CD4-positive, alpha-beta T cell treated with Interleukin-10 for 1 hour (primary cell): ENCODE measurements at regions not wholly inside any gene's neighbourhood (a gene's known extent, or its start where the extent isn't known, plus 50 kb on each side); places are given as distances from the start of the nearest gene placed in this dataset.

ENCODE experiments used
- DNase-seq: peaks from one replicate; pipeline ENCODE4 v3.0.0-alpha.2; 2020

- no peak for DNase-seq
Measured at GRCh38 chr4:31573554-31573953, 853.4 kb downstream of the PCDH7 start.

- no peak for DNase-seq
Measured at GRCh38 chr4:31575504-31575903, 855.3 kb downstream of the PCDH7 start.

DNA sequence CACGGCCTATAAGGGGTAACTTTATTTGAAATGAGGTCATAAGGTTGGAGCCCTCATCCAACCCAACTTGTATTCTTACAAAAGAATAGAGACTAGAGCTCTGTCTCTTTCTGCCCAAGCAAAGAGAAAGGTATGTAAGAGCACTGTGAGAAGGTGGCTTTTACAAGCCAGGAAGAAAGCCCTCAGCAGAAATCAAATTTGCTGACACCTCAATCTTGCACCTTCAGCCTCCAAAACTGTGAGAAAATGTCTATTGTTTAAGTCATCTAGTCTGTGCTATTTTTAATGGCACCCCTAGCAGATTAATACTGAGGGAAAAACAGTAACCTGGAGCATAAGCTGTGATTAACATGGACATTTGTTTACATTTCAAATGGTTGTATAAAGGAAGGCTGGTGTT lies 860.7 kb downstream of the PCDH7 start:
- DNase-seq, result no peak

DNA sequence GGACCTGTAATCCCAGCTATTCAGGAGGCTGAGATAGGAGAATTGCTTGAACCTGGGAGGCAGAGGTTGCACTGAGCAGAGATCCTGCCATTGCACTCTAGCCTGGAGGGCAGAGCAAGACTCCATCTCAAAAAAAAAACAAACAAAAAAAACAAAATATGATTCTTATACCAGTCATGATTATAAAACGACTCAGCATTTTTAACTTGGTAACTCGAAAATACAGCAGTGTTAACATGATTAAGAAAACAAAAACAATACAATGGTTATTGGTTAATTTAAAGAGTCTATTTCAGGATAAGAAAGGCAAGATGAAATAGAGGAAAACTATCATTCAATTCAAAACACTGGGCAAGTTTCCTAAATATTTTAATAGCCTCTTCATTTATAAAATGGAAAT lies 865.3 kb downstream of the PCDH7 start:
- no peak for DNase-seq

- DNase-seq, result no peak
Measured at GRCh38 chr4:31592293-31592692, 872.1 kb downstream of the PCDH7 start.

DNA sequence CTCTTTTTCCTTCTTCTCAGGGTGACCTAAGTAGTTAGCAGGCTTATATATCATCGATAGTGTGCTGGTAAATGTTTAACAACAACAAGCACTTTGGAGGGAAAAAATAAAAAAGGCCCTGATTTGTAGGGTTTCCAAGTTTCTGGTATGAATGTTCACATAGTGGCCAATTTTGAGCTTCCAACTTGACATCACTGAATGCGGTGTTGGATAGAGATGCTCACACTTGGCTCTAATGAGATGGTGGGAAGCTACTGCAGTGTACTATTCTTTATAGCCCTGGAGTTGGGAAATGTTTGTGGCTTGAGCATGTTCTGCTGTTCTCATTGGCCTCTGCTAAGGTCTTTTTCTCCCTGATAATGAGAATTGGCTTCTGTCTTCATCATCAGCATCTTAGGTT lies 875.3 kb downstream of the PCDH7 start:
- DNase-seq, result no peak

GRCh38 chr4:31598639-31599038 lies 878.5 kb downstream of the PCDH7 start:
- no peak for DNase-seq

- DNase-seq, result no peak
Measured at GRCh38 chr4:31601793-31602192, 881.6 kb downstream of the PCDH7 start.

- no peak for DNase-seq
Measured at GRCh38 chr4:31613946-31614623, 893.9 kb downstream of the PCDH7 start.

- no peak for DNase-seq
Measured at GRCh38 chr4:31617667-31618066, 897.5 kb downstream of the PCDH7 start.

DNA sequence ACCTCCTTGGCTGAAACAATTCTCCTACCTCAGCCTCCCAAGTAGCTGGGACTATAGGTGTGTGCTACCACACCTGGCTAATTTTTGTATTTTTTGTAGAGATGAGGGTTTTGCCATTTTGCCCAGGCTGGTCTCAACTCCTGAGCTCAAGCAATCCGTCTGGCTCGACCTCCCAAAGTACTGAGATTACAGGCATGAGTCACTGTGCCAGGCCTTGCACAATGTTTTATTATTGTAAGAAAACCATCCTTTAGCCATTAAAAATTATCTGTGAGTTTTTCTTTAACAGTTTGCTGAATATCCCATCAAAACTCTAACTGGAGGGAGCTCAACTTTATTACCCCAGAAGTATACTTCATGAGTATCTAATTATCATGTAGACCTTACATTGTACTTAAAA lies 900.3 kb downstream of the PCDH7 start:
- DNase-seq, result no peak

- no peak for DNase-seq
Measured at GRCh38 chr4:31645236-31645635, 925.1 kb downstream of the PCDH7 start.

GRCh38 chr4:31647786-31648185 lies 927.6 kb downstream of the PCDH7 start:
- no peak for DNase-seq

- no peak for DNase-seq
Measured at GRCh38 chr4:31649878-31650277, 929.7 kb downstream of the PCDH7 start.

DNA sequence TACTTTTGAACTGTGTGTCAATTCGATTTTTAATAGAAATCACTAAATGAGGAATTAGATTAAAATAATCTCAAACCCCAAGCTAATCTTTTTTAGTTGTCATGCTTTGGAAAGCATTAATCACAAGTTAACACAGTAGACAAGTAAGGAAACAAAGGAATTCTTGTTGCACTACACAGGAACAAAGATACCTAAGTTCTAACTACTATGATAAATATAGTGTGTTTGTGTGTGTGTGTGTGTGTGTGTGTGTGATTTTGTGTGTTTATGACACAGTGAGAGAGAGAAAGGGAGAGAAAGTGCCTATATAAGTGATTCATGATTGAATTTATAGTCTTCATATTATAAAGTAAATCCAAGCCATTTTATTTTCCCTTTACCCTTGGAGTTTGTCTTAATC lies 931.4 kb downstream of the PCDH7 start:
- DNase-seq, result no peak

DNA sequence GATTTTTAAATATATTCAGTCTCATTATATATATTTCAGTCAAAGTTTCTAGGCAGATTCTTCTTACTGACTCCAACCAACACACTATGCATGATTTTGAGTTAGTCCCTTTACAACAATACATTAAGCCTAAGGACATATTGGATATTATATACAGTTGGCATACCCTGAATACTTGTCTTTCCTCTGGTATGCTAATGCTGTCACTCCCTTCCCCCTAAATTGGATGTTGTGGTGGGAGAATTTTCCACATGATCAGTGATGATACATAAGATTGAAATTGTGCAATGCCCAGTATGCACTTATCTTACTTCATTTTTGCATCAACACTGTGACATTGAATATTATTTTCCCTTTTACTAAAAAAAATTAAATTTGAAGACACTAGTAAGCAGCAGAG lies 935.2 kb downstream of the PCDH7 start:
- DNase-seq, result no peak

DNA sequence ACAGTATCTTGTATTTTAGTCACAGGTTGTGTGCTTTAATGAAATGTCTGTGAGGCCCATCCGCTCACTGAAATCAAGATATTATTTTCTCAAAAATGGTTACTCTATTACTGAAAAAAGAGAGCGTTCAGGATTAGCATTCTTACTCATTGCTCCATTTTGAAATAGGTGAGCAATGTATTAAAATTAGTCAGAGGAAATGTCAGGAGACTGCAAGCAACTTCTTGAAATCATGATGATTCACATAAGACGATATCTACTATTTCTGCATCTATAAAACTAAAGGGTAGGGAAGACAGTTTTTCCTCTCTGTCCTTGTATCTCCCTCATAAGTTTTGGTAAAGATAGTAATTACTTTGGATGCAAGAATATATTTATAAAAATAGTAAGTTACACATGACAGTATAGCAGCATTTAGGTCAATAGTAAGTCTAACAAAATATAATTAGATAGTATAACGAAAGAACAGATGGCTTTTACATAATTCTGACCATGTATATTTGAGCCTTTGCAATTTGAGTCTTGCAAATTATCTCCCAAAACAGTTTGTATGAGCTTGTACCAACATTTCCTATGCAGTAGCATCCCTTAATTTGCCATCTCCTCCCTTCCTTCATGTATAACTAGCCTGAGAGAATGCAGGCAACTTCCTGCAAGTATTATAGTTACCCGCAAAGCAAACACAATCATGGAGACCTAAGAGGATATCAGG lies 937.8 kb downstream of the PCDH7 start:
- no peak for DNase-seq

DNA sequence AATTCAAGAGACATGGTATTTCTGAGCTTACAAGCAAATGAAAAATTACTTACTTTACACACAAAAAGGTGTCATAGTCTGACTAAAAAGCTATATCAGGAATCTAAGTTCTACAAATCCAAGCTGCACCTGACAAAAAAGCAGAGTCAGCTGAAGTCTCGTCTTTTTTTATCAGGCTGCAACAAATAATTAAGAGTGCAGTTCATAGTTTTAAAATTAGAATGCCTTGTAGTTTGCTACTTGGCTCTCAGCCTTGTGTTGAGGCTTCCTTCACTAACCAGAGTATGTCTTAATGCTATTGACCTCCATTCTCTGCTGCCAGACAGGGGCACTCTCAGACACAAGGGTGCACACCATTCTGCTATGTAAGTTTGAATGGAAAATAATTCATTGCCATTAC lies 940.7 kb downstream of the PCDH7 start:
- no peak for DNase-seq

DNA sequence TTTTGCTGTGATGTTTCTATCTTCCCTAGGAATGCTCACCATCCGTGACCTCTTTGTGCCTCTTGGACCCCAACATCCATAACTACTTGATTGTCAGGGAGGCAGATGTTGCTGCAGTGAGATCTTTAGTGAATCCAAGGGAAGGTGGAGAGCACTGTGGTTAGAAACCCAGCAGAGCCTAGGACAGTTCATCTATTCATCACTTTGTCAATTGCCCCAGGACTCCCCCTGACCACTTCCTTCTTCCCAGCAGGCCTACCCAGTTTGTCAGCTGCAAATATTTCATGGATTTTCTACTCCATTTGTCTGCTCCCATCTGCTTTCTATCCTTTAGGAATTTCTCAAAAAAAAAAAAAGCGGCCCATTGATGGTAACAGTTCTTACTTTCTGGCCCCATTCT lies 942.8 kb downstream of the PCDH7 start:
- no peak for DNase-seq

GRCh38 chr4:31667686-31668085 lies 947.5 kb downstream of the PCDH7 start:
- no peak for DNase-seq

GRCh38 chr4:31674313-31674947 lies 954.3 kb downstream of the PCDH7 start:
- no peak for DNase-seq

DNA sequence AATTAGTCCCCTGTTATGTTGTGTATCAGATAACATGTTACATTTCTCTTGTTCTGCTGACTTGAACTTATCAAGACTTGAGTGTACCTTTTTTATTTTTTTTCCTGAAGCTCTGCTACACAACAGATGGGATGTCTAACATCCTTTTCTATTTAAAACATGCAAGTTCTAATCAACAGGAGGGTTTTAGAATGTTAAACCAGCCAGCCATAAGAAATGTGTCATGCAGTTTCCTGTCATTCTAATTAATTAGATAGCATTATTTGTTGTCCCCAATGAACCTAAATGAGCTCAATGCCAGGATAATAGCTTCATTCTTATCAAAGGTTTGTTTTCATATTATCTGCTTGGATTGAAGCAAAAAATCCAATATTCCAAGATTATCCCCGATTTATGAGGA lies 958.2 kb downstream of the PCDH7 start:
- DNase-seq, result no peak

- DNase-seq, result no peak
Measured at GRCh38 chr4:31682796-31683195, 962.6 kb downstream of the PCDH7 start.

GRCh38 chr4:31687717-31688342 lies 967.7 kb downstream of the PCDH7 start:
- DNase-seq, result no peak
